Endothelial cell of umbilical vein (primary cell): ENCODE measurements at regions not wholly inside any gene's neighbourhood (a gene's known extent, or its start where the extent isn't known, plus 50 kb on each side); places are given as distances from the start of the nearest gene placed in this dataset.

ENCODE experiments used
- BruUV-seq: library from RNA; stranded (reverse); fragments of 400-500 nt; replicated peaks from 2 replicates; lab custom pipeline; 2021; lab: Mats Ljungman, UMichigan
- CTCF ChIA-PET: fragments of 300-600, 350-600 bp; sonication (Branson Sonifier 250); formaldehyde crosslinking; loops from one replicate; lab custom pipeline; 2021; ENCODE audit warnings: antibody characterized with exemption, inconsistent platforms; lab: Charles Lee
- POLR2A ChIA-PET: fragments of 300-600, 350-600 bp; sonication (Branson Sonifier 250); formaldehyde crosslinking; loops from one replicate; lab custom pipeline; 2021; ENCODE audit warnings: antibody characterized with exemption, inconsistent platforms; lab: Charles Lee
- DNase-seq: peaks from one replicate; pipeline ENCODE4 v3.0.0-alpha.2; 2011; ENCODE audit warnings: low read depth, low spot score
- FAIRE-seq: peaks from 2 replicates; lab custom pipeline; 2011; peaks lifted over from hg19 to GRCh38; lab: Jason Lieb, UNC
- H2AFZ ChIP-seq: 2 replicates; pipeline ENCODE4 v1.6.0; 2012; ENCODE audit warnings: low read depth, low read length, control low read depth, inconsistent platforms
- H3K27ac ChIP-seq: 2 replicates; pipeline ENCODE4 v1.5.1; 2011; ENCODE audit warnings: low read depth, mild to moderate bottlenecking, control low read depth, low read length, moderate library complexity; ENCODE audit not compliant: insufficient read depth
- H3K27me3 ChIP-seq, 2 experiments: 2 replicates each; pipeline versions ENCODE4 v1.6.0 to v1.6.1; 2011; ENCODE audit warnings: low read length in 2 of 2, mixed read lengths in 1 of 2; ENCODE audit not compliant: control insufficient read depth in 2 of 2, insufficient read depth in 2 of 2
- H3K36me3 ChIP-seq, 2 experiments: 2 replicates in 1 of 2; 3 replicates in 1 of 2; pipeline ENCODE4 v1.5.1; 2011; ENCODE audit warnings: low read length in 2 of 2, mild to moderate bottlenecking in 1 of 2, moderate library complexity in 1 of 2; ENCODE audit not compliant: control insufficient read depth in 2 of 2, insufficient read depth in 2 of 2; ENCODE audit errors: extremely low read depth in 1 of 2
- H3K4me1 ChIP-seq: 3 replicates; pipeline ENCODE4 v1.5.1; 2011; ENCODE audit warnings: mild to moderate bottlenecking, low read length; ENCODE audit not compliant: control insufficient read depth, insufficient read depth; ENCODE audit errors: extremely low read depth
- H3K4me2 ChIP-seq: 2 replicates; pipeline ENCODE4 v1.6.1; 2011; ENCODE audit warnings: low read length, control low read depth, mixed read lengths; ENCODE audit not compliant: insufficient read depth
- H3K4me3 ChIP-seq, 3 experiments: fragments of 200-600 bp in 1 of 3; sonication (generic), shearing (Covaris generic) in 1 of 3; replicated peaks in 1 of 3; 2 replicates each; pipeline ENCODE4 v1.5.1; 2011 to 2016; ENCODE audit warnings: control low read depth in 3 of 3, low read length in 3 of 3, mild to moderate bottlenecking in 2 of 3, inconsistent platforms in 1 of 3, low read depth in 1 of 3, moderate library complexity in 1 of 3; ENCODE audit not compliant: insufficient read depth in 1 of 3
- H3K79me2 ChIP-seq: 2 replicates; pipeline ENCODE4 v1.6.0; 2012; ENCODE audit warnings: low read length, inconsistent platforms; ENCODE audit not compliant: control insufficient read depth, insufficient read depth
- H3K9ac ChIP-seq: replicated peaks from 2 replicates; pipeline ENCODE3; 2011; ENCODE audit warnings: low read length, control low read depth; ENCODE audit not compliant: insufficient read depth; ENCODE audit errors: extremely low read depth
- H3K9me1 ChIP-seq: replicated peaks from 3 replicates; pipeline ENCODE4 v1.6.0; 2011; ENCODE audit warnings: mild to moderate bottlenecking, low read length; ENCODE audit not compliant: control insufficient read depth, insufficient read depth; ENCODE audit errors: extremely low read depth
- H3K9me3 ChIP-seq: replicated peaks from 2 replicates; pipeline ENCODE4 v1.5.1; 2012; ENCODE audit warnings: low read length, inconsistent platforms; ENCODE audit not compliant: control insufficient read depth, insufficient read depth
- H4K20me1 ChIP-seq: replicated peaks from 2 replicates; pipeline ENCODE3; 2011; ENCODE audit warnings: mild to moderate bottlenecking, low read length; ENCODE audit not compliant: control insufficient read depth, insufficient read depth; ENCODE audit errors: extremely low read depth
- CTCF ChIP-seq, 2 donors: IDR thresholded peaks; 1 replicate in 1 of 2; 2 replicates in 1 of 2; pipeline ENCODE4 v1.5.1; 2011; ENCODE audit warnings: low read length in 2 of 2, mild to moderate bottlenecking in 2 of 2, moderate library complexity in 2 of 2, control low read depth in 1 of 2, inconsistent platforms in 1 of 2, low read depth in 1 of 2; ENCODE audit not compliant: insufficient read depth in 1 of 2; ENCODE audit errors: extremely low read depth in 1 of 2
- EZH2 ChIP-seq: IDR thresholded peaks from 2 replicates; pipeline ENCODE4 v1.6.1; 2012; ENCODE audit warnings: borderline replicate concordance, low read depth, mild to moderate bottlenecking, moderate library complexity, low read length, inconsistent platforms; ENCODE audit not compliant: severe bottlenecking
- FOS ChIP-seq: IDR thresholded peaks from 2 replicates; pipeline ENCODE4 v1.6.1; 2011; ENCODE audit warnings: mild to moderate bottlenecking, low read length, moderate library complexity, borderline replicate concordance; ENCODE audit not compliant: insufficient read depth
- GATA2 ChIP-seq: IDR thresholded peaks from 2 replicates; pipeline ENCODE4 v1.7.0; 2011; ENCODE audit warnings: low read depth, mild to moderate bottlenecking, moderate library complexity, mixed read lengths, low read length; ENCODE audit not compliant: insufficient read length, insufficient read depth
- JUN ChIP-seq: IDR thresholded peaks from 2 replicates; pipeline ENCODE4 v1.6.1; 2011; ENCODE audit warnings: borderline replicate concordance, low read depth; ENCODE audit not compliant: insufficient read length, insufficient read depth
- MYC ChIP-seq: IDR thresholded peaks from one replicate; pipeline ENCODE4 v1.6.1; 2011; ENCODE audit warnings: mild to moderate bottlenecking, low read depth, low read length
- POLR2A ChIP-seq: IDR thresholded peaks from 2 replicates; pipeline ENCODE4 v1.6.1; 2012; ENCODE audit warnings: low read depth, mild to moderate bottlenecking, control low read depth, low read length
- POLR2AphosphoS5 ChIP-seq: IDR thresholded peaks from 2 replicates; pipeline ENCODE4 v1.6.1; 2012; ENCODE audit warnings: low read depth, mild to moderate bottlenecking, control low read depth, low read length, moderate library complexity; ENCODE audit not compliant: insufficient read depth
- dilution Hi-C: fragments of 300-500 bp; cut with MboI; formaldehyde crosslinking; loops from one replicate; pipeline ENCODE4 v1.15.0; 2019; ENCODE audit warnings: low sequenced_read_pairs; ENCODE audit not compliant: extremely low pct_ligation_motif_present
- intact Hi-C: fragments of 100-400 bp; cut with micrococcal nuclease; formaldehyde crosslinking; loops from one replicate; pipeline ENCODE4 v1.10.0; 2022
- TF ChIP-seq, protein P1 (sequence below): IDR thresholded peaks from 2 replicates; pipeline ENCODE4 v1.6.1; 2011; ENCODE audit not compliant: insufficient read depth, insufficient read length

DNA sequence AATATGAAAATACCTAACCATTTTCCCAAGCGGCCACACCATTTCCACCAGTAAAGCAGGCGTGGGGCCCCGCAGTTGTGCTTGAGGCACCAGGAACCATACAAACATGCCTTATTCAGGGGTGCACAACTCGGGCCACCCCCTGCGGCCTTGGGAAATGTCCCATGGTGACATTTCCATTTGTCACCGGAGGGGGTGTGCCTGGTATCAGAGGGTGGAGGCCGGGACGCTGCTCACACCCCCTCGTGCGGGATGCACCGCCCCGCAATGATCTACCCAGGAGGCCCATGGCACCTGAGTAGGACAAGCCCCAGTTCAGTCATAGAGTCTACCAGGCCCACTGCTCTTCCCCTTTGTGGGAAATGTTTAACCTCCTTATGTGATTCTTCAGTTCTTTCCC lies 218.8 kb downstream of the TEX29 start:
- CTCF ChIA-PET, result no interaction called here

GRCh38 chr13:111539791-111540446 lies 219.5 kb downstream of the TEX29 start:
- FAIRE-seq (no peak), DNase-seq (no peak)
- Histone ChIP-seq H3K4me2 (no peak overlapping the region), H3K4me1 (no peaks in the 10 kb centered on the region), H3K9me1 (no peaks in the 10 kb centered on the region), H3K79me2 (no peaks in the 10 kb centered on the region), H3K27ac (no peak overlapping the region), H3K4me3 (no peak overlapping the region), H3K9me3 (no peaks in the 10 kb centered on the region), H4K20me1 (no peaks in the 10 kb centered on the region), H3K27me3 (no peaks in the 10 kb centered on the region), H3K9ac (no peak overlapping the region), H2AFZ (no peak overlapping the region), H3K36me3 (no peaks in the 10 kb centered on the region)
- ChIA-PET CTCF (no interaction called here), POLR2A (no interaction called here)
- intact Hi-C loops, result no loop called here
- dilution Hi-C loops, result no loop called here
- no TSS peak for BruUV-seq
- TF ChIP-seq POLR2AphosphoS5 (no peak), GATA2 (no peak), EZH2 (no peak), CTCF (IDR thresholded peaks at IDR 0.05; ENCODE audit: extremely low read depth in 1 of 2, insufficient read depth in 1 of 2, low read depth in 1 of 2, low read length in 2 of 2) (no peak), FOS (no peak), MYC (no peak), POLR2A (no peak), JUN (no peak)
- TF ChIP-seq, protein P1, sequence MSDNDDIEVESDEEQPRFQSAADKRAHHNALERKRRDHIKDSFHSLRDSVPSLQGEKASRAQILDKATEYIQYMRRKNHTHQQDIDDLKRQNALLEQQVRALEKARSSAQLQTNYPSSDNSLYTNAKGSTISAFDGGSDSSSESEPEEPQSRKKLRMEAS, result no peak

More for the DNA sequence above, 218.8 kb downstream of the TEX29 start:
- H3K79me2 ChIP-seq, result no peaks in the 10 kb centered on the region
- no peaks in the 10 kb centered on the region for H3K4me1 ChIP-seq
- H3K9ac ChIP-seq, result no peak overlapping the region
- dilution Hi-C loops, result no loop called here
- no peaks in the 10 kb centered on the region for H3K9me1 ChIP-seq
- H3K9me3 ChIP-seq, result no peaks in the 10 kb centered on the region
- H3K27ac ChIP-seq, result no peak overlapping the region
- no peak overlapping the region for H3K4me3 ChIP-seq
- intact Hi-C loops, result no loop called here
- DNase-seq, result no peak
- H4K20me1 ChIP-seq, result no peaks in the 10 kb centered on the region
- no TSS peak for BruUV-seq
- no peaks in the 10 kb centered on the region for H3K36me3 ChIP-seq
- no peak overlapping the region for H3K4me2 ChIP-seq
- H2AFZ ChIP-seq, result no peak overlapping the region
- POLR2A ChIA-PET, result no interaction called here
- no peaks in the 10 kb centered on the region for H3K27me3 ChIP-seq
- no peak for TF ChIP-seq POLR2AphosphoS5
- FAIRE-seq, result no peak
